Activated CD8-positive, alpha-beta memory T cell treated with anti-CD3 and anti-CD28 coated beads for 1 hour (primary cell): ENCODE measurements at regions not wholly inside any gene's neighbourhood (a gene's known extent, or its start where the extent isn't known, plus 50 kb on each side); places are given as distances from the start of the nearest gene placed in this dataset.

Experiments used
- DNase-seq, 2 donors: peaks; one replicate each; pipeline ENCODE4 v3.0.0-alpha.2; 2020; ENCODE audit warnings: low read depth in 1 of 2; ENCODE audit errors: extremely low read depth in 1 of 2

DNA sequence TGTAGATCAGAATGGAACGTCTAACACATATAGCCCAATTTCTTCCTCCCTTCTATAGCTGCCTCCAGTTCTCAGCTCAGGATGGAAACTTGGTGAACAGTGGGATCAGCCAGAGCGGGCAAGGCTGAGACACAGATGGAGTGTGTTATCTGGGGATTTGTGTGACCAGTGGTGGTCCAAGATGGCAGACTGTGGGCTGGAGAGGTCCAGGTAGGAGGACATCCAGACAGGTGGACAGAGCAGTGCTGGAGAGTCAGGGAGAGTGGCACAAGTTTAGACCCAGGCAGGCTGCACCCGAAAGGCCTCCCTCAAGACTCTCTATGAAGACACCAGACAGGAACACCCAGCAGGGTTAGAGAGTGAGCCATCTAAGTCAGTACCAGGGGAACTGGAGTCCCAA is 116.1 kb upstream of the CPSF6 start:
- DNase-seq: no peak

- no peak for DNase-seq
Measured at GRCh38 chr12:69123919-69124638, 115.3 kb upstream of the CPSF6 start.

DNA sequence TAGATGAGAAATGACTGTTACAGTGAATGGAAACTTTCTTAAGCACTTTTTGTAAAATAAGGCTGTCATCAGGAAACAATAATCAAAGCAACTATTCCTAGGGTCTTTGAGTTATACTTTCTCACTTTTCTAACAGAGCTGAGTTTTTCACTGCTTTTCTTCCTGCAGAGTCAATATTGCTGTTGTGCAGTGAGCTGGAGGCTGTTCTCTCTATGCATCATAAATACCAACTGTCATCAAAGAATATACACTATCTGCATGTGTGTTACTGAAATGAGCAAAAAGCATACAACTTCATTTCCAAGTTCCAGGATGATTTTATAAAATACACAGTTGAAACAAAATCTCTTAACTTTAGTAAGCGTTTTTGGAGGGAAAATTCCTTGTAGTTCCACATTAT is 110.4 kb upstream of the CPSF6 start:
- DNase-seq: no peak

- no peak for DNase-seq
Measured at GRCh38 chr12:69129564-69129963, 109.8 kb upstream of the CPSF6 start.

DNA sequence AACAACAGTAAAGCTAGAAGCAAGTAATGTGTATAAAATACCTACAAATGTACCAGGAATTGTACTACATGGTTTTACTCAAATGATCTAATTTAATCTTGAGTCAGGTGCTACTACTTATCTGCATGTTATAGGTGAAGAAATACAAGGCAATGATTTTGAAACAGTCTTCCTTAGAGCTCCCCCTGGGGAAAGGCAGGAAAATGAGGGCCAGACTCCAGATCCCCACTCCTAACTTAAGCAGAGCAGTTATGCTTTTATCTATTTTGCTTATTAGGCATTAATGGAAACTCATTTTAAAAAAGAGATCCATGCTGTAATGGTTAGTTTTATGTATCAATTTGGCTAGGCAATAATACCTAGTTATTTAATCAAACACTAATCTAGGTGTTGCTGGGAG is 109.3 kb upstream of the CPSF6 start:
- DNase-seq: no peak

- DNase-seq: no peak
Measured at GRCh38 chr12:69131077-69131476, 108.3 kb upstream of the CPSF6 start.

DNA sequence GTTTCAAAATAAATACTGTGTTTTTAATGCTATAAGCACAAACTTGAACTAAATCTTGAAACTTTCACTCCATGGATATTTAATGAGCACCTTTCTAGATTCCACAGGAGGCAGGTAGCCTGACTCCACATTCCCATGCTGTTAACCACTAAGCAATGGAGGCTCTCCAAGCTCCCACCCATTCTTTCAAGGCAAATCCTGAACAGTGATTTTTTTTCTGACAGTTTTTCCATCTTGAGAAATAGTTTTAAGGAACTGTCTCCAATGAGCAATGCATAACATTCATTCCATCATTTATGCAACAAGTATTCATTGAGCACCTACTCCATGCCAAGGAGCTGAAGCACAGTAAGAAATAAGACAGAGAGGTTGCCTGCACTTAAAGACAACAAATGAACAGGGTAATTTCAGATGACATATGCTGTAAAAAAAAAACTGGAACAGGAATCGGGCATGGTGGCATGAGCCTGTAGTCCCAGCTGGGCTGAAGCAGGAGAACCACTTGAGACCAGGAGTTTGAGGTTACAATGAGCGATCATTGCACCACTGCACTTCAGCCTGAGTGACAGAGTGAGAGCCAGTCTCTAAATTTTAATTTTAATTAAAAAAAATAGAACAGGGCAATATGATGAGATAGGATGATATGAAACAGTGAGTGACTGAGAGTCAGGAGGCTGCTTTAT is 102.3 kb upstream of the CPSF6 start:
- DNase-seq: no peak

- no peak for DNase-seq
Measured at GRCh38 chr12:69141074-69141473, 98.3 kb upstream of the CPSF6 start.

DNA sequence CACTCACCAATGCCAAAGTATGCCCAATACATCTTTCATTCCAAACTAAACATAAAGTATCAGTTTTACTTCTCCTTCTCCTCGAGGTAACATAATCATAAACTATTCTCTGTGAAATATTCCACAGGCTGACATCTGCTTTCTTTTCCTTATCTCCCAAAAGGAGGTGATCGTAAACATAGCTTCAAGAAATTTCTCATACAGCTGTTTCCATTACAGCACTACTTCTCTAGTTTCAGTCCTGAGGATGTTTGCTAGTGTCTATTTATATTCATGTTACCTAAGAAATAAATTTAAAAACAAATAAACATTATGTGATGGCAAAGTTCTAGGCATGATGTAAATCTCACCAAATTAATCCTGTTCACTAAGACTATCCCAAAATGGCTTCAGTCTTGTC is 90.1 kb upstream of the CPSF6 start:
- no peak for DNase-seq

DNA sequence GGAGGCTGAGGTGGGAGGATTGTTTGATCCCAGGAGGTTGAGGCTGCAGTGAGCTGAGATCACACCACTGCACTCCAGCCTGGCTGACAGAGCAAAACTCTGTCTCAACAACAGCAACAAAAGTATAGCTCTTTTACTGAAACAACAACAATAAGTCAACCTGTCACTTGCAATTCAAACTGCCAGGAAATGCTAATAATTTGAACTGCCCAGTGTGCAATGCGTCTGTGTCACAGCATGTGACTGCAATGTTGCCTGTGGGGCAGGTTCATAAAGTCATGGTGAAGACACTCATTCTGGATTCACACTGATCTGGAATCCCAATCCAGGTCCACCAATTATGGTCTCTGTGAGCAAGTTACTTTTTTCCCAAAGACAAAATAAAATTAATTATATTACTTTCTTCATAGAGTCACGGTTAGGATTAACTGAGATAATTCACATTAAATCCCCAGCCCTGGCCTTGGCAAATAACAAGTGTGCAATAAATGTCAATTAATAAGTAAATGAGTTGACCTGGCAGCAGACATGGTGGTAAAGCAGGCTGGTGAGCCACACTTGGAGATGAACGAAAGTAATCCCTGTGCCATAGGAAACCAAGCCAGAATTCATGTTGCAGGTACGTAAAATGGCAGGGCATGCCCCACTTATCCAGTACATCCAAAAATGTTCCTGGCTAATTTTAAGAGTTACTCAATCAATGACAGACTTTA is 89.1 kb upstream of the CPSF6 start:
- DNase-seq: no peak

DNA sequence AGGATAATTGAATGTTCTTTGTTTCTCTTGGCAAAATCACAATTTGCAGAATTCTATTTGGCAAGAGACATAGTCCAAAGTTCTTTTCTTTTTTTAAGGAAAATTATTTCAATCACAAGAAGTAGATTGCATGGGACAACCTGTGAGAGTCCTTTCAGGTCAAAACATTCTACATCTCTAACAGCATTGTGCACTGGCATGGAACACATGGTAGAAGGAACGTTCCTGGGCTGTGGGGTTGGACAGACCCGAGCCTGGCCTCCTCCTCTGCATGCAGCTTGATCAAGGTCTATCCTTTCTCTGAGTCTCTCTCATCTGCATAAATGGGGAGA is 88.6 kb upstream of the CPSF6 start:
- DNase-seq: no peak

DNA sequence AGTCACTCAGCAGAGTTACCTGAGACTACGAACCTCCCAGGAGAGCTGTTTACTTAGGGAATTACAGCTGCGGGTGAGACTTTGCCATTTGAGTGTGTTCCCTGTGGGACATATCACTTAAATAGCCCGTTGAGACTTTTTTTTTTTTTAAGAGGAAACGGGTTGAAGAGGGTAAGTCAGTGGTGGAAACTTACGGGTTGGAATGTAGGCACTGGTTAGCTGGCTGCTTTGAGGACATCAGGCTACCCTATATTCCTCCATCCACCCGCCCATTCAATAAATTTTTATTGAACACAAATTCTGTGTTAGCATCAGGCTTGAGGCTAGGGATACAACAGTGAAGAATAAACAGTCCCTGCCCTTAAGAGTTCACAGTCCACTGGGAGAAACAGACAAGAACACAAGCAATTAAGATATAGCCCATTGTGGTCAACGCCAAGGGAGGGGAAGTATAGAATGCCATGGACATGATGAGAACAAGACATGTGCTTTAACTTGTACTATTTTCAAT is 88.1 kb upstream of the CPSF6 start:
- DNase-seq: no peak

DNA sequence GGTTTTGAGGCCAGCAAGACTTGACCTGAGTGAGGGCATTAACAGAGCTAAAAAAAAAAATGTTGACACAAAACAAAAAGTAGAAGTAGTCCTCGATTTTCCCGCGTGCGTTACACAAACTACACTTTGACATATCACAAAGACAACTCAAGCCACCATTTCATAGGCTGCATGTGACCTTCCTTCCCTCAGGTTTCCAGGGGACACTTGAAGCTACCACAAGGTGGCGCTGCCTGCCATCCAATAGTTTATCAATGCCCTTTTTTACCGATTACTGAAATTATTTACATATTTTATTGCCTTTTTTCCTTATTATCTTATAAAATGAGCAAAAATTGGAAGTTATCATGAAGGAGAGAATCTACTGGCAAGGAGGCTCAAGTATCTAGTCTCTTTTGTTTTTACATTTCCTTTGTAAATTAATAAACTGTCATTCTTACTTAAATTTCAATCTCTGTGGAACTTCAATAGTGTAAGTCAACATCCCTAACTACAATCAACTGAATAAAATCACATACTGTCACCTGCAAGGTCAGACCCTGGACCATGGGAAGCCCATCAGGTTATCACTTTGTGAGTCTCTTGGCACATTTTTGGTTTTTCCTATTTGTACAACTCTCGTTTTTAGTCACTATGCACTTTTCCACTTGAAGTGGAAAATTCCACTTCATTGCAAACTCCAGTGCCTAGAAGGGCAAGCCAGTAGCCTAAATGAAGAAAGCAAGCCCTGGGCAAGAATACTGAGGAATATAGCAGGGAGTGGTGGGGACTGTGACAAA is 84.6 kb upstream of the CPSF6 start:
- peak; percentile 44 to 62 for DNase-seq

DNA sequence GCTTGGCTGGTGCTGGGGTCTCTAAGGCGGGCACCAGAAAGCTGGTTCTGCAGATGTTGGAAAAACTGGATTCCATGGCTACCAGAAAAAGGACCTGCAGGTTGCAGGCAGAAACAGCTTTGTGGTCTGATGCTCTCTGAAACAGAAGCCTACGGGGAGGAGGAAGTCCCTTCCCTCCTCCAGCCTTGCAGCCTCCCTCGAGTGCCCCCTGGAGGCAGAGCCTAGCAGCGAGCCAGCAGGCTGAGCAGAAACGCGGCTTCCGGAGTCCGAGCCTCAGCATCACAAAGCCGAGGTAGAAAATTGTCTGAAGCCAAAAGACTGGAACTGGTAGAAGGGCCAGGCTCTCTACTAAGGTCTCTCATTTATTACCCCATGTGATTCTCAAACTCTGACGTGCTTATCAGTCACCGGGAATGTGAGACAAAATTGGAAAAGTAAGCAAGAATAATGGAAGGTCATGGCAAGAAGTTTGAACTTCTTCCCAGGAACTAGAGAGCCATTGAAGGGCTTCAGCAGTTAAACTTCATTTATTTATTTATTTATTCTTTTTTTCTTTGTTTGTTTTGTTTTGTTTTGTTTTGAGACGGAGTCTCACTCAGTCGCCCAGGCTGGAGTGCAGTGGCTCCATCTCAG is 82.2 kb upstream of the CPSF6 start:
- DNase-seq: peak; percentile 54 to 81

DNA sequence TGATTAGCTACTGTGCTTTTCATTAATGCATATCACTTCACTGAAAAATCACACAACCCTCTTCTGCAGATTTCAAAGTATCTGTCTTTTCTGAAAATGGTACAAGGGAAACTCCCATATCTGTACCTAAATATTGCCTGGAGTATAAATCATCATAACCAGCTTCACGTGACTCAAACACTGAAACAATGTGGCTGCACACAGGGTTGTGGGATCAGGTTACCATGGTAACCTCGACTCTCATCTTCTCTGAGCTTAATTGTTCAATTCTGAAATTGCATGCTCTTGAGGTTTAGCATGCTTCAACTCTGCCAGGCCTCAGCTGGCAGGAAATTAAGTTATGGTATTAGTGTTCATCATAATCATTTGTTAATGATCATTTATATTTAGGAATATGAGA is 77.5 kb upstream of the CPSF6 start:
- DNase-seq: no peak

- no peak for DNase-seq
Measured at GRCh38 chr12:69163681-69164362, 75.5 kb upstream of the CPSF6 start.

DNA sequence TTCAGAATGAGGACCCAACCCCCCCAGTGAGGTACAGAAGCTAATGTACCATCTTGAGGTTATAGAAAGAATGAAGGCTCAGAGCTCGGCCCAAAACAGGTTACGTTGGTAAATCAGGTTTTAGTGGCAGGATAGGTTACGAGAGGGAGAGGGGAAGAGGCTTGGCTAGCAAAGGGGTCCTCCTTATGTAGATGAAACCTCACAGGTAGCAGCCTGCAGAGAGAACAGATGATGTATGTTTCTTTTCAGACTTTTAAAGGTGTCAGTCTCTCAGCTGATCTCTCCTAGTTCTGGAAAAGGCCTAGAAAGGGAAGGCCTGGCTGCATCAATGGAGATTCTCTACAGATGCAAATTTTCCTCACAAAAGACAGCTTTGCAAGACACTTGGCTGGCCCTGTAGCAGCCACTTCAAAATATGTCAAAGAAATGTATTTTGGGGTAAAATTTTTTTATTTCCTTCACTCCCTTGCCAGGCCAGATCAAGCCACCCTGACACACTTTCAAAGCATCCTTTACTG is 71.7 kb upstream of the CPSF6 start:
- DNase-seq: no peak

DNA sequence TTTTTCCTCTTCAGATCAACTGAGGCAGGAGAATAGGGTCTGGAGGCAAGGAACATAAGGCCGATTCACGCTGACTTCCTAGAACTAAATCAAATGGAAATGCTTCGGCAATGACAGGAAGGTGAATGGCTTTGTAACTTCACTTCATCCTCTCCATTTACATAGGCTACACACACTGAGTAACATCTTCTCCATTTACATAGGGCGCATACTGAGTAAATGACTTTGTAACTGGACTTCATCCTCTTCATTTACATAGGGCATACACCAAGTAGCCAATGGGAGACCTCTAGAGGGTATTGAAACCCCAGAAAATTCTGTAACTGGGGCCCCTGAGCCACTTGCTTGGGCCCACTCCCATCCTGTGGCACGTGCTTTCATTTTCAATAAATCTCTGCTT is 71.0 kb upstream of the CPSF6 start:
- DNase-seq: no peak

- no peak for DNase-seq
Measured at GRCh38 chr12:69168828-69169227, 70.5 kb upstream of the CPSF6 start.

GRCh38 chr12:69170293-69170692 is 69.1 kb upstream of the CPSF6 start:
- no peak for DNase-seq
